Tibial artery (tissue), 4 donors: ENCODE measurements at regions not wholly inside any gene's neighbourhood (a gene's known extent, or its start where the extent isn't known, plus 50 kb on each side); places are given as distances from the start of the nearest gene placed in this dataset.

Experiments
- DNase-seq, 2 donors: peaks; one replicate each; pipeline ENCODE4 v3.0.0-alpha.2; 2019
- H3K27ac ChIP-seq, 2 donors: fragments of 200-600 bp; sonication (generic) in 1 of 2; 1 replicate in 1 of 2; 2 replicates in 1 of 2; pipeline ENCODE4 v1.5.1; 2018 to 2019; ENCODE audit warnings: mild to moderate bottlenecking in 1 of 2
- H3K27me3 ChIP-seq, 2 donors: fragments of 200-600 bp; sonication (generic) in 1 of 2; one replicate each; pipeline versions ENCODE4 v1.5.1 to v1.6.0; 2016 to 2019
- H3K36me3 ChIP-seq, 3 donors: fragments of 200-600 bp; sonication (generic) in 2 of 3; one replicate each; pipeline ENCODE4 v1.5.1; 2016 to 2019; ENCODE audit warnings: mild to moderate bottlenecking in 2 of 3
- H3K4me1 ChIP-seq, 4 donors: fragments of 200-600 bp; sonication (generic) in 2 of 4; 1 replicate in 3 of 4; 2 replicates in 1 of 4; pipeline ENCODE4 v1.5.1; 2016 to 2019
- H3K4me3 ChIP-seq, 2 donors: fragments of 200-600 bp; sonication (generic) in 1 of 2; 1 replicate in 1 of 2; 2 replicates in 1 of 2; pipeline ENCODE4 v1.5.1; 2018 to 2019; ENCODE audit warnings: mild to moderate bottlenecking in 2 of 2
- H3K9me3 ChIP-seq, 3 donors: fragments of 200-600 bp; sonication (generic) in 1 of 3; one replicate each; pipeline ENCODE4 v1.5.1; 2016 to 2019
- CTCF ChIP-seq, 2 experiments: fragments of 200-600 bp in 1 of 2; fragments of 450-650 bp in 1 of 2; IDR thresholded peaks; one replicate each; pipeline ENCODE4 v1.5.1; 2017 to 2019; ENCODE audit warnings: antibody characterized with exemption in 2 of 2, mild to moderate bottlenecking in 1 of 2, moderate library complexity in 1 of 2
- intact Hi-C: fragments of 100-400 bp; cut with DNase I; formaldehyde crosslinking; loops from one replicate; pipeline ENCODE4 v1.15.0; 2023; ENCODE audit warnings: low total_unique reads

- no peak for DNase-seq
- intact Hi-C loops = no loop called here
- Histone ChIP-seq H3K27me3 (no peaks in the 10 kb centered on the region), H3K9me3 (no peaks in the 10 kb centered on the region), H3K36me3 (no peaks in the 10 kb centered on the region), H3K4me1 (no peaks in the 10 kb centered on the region), H3K27ac (no peak overlapping the region), H3K4me3 (no peak overlapping the region)
- no peak for TF ChIP-seq CTCF (IDR thresholded peaks at IDR 0.05)
These were observed 123.5 kb upstream of the FERD3L start for GRCh38 chr7:19268737-19269136.

- H3K27me3 ChIP-seq = no peaks in the 10 kb centered on the region
- H3K9me3 ChIP-seq = no peaks in the 10 kb centered on the region
- H3K27ac ChIP-seq = no peak overlapping the region
- TF ChIP-seq CTCF (IDR thresholded peaks at IDR 0.05) = no peak
- DNase-seq = no peak
- H3K36me3 ChIP-seq = no peaks in the 10 kb centered on the region
- no peak overlapping the region for H3K4me3 ChIP-seq
- no peaks in the 10 kb centered on the region for H3K4me1 ChIP-seq
- intact Hi-C loops = no loop called here
These were observed 117.6 kb upstream of the FERD3L start for GRCh38 chr7:19262826-19263225.

- H3K4me1 ChIP-seq = peaks cover 0 to 8% (median 0%) of the 10 kb centered on the region in 4 donors
- intact Hi-C loops = no loop called here
- no peak for TF ChIP-seq CTCF (IDR thresholded peaks at IDR 0.05)
- no peaks in the 10 kb centered on the region for H3K36me3 ChIP-seq
- no peak overlapping the region for H3K27ac ChIP-seq
- no peaks in the 10 kb centered on the region for H3K27me3 ChIP-seq
- no peak for DNase-seq
- H3K9me3 ChIP-seq = no peaks in the 10 kb centered on the region
- no peak overlapping the region for H3K4me3 ChIP-seq
These were observed 104.1 kb upstream of the FERD3L start for GRCh38 chr7:19249281-19249680.

GRCh38 chr7:19248681-19249080 lies 103.5 kb upstream of the FERD3L start:
- intact Hi-C loops = no loop called here
- Histone ChIP-seq H3K4me1 (peaks cover 0 to 8% (median 0%) of the 10 kb centered on the region in 4 donors), H3K4me3 (no peak overlapping the region), H3K27me3 (no peaks in the 10 kb centered on the region), H3K9me3 (no peaks in the 10 kb centered on the region), H3K36me3 (no peaks in the 10 kb centered on the region), H3K27ac (no peak overlapping the region)
- TF ChIP-seq CTCF (IDR thresholded peaks at IDR 0.05) = no peak
- no peak for DNase-seq

- Histone ChIP-seq H3K9me3 (no peaks in the 10 kb centered on the region), H3K36me3 (no peaks in the 10 kb centered on the region), H3K27ac (no peak overlapping the region), H3K4me3 (no peak overlapping the region), H3K27me3 (no peaks in the 10 kb centered on the region), H3K4me1 (peaks cover 0 to 8% (median 0%) of the 10 kb centered on the region in 4 donors)
- no peak for TF ChIP-seq CTCF (IDR thresholded peaks at IDR 0.05)
- intact Hi-C loops = no loop called here
- no peak for DNase-seq
These were observed 102.9 kb upstream of the FERD3L start for GRCh38 chr7:19248115-19248514.

- Histone ChIP-seq H3K4me1 (peaks cover 0 to 8% (median 0%) of the 10 kb centered on the region in 4 donors), H3K27me3 (no peaks in the 10 kb centered on the region), H3K27ac (no peak overlapping the region), H3K36me3 (no peaks in the 10 kb centered on the region), H3K4me3 (no peak overlapping the region), H3K9me3 (no peaks in the 10 kb centered on the region)
- no peak for TF ChIP-seq CTCF (IDR thresholded peaks at IDR 0.05)
- intact Hi-C loops = no loop called here
- no peak for DNase-seq
These were observed 101.8 kb upstream of the FERD3L start for GRCh38 chr7:19247017-19247416.
